H1 (cell line): ENCODE measurements at regions not wholly inside any gene's neighbourhood (a gene's known extent, or its start where the extent isn't known, plus 50 kb on each side); places are given as distances from the start of the nearest gene placed in this dataset.

Experiments used
- CTCF ChIA-PET: fragments of 300-600 bp; sonication (Branson Sonifier 250); formaldehyde crosslinking; loops from one replicate; lab custom pipeline; 2021; ENCODE audit not compliant: partially characterized antibody; lab: Charles Lee
- POLR2A ChIA-PET: fragments of 300-600 bp; sonication (Branson Sonifier 250); formaldehyde crosslinking; loops from one replicate; lab custom pipeline; 2021; ENCODE audit warnings: inconsistent platforms; ENCODE audit not compliant: partially characterized antibody; lab: Charles Lee
- DNase-seq, 2 experiments: peaks; one replicate each; pipeline versions ENCODE4 v3.0.0 to v3.0.0-alpha.2; 2010 to 2022; ENCODE audit warnings: low spot score in 2 of 2, low read depth in 1 of 2, mixed read lengths in 1 of 2
- FAIRE-seq: peaks from 2 replicates; lab custom pipeline; 2011; peaks lifted over from hg19 to GRCh38; lab: Jason Lieb, UNC
- H2AFZ ChIP-seq: 2 replicates; pipeline ENCODE4 v1.8.1; 2012; ENCODE audit warnings: low read length, inconsistent platforms
- H2AK5ac ChIP-seq: 2 replicates; pipeline ENCODE4 v1.6.1; 2013; ENCODE audit warnings: low read depth, low read length
- H2BK120ac ChIP-seq: replicated peaks from 2 replicates; pipeline ENCODE3; 2013; ENCODE audit warnings: low read depth, low read length, inconsistent platforms
- H2BK12ac ChIP-seq: 2 replicates; pipeline ENCODE4 v1.6.1; 2013; ENCODE audit warnings: low read depth, low read length
- H2BK15ac ChIP-seq: 2 replicates; pipeline ENCODE4 v1.6.1; 2013; ENCODE audit warnings: low read length
- H2BK20ac ChIP-seq: 2 replicates; pipeline ENCODE4 v1.6.1; 2013; ENCODE audit warnings: low read length
- H2BK5ac ChIP-seq: 2 replicates; pipeline ENCODE4 v1.6.1; 2013; ENCODE audit warnings: low read depth, low read length
- H3K14ac ChIP-seq: 2 replicates; pipeline ENCODE4 v1.6.1; 2013; ENCODE audit warnings: inconsistent platforms; ENCODE audit not compliant: insufficient read length
- H3K18ac ChIP-seq: 2 replicates; pipeline ENCODE4 v1.6.1; 2013; ENCODE audit warnings: low read length; ENCODE audit errors: extremely low read depth
- H3K23ac ChIP-seq: 2 replicates; pipeline ENCODE4 v1.6.1; 2013; ENCODE audit warnings: inconsistent platforms; ENCODE audit not compliant: insufficient read length
- H3K23me2 ChIP-seq: 2 replicates; pipeline ENCODE4 v1.6.1; 2013; ENCODE audit warnings: low read depth, low read length
- H3K27ac ChIP-seq: 2 replicates; pipeline ENCODE4 v1.6.1; 2011; ENCODE audit warnings: low read depth, low read length, inconsistent platforms
- H3K27me3 ChIP-seq, 4 experiments: replicated peaks in 1 of 4; 1 replicate in 1 of 4; 2 replicates in 3 of 4; pipeline versions ENCODE4 v1.6.1 to v1.8.1; 2011 to 2013; ENCODE audit warnings: low read length in 3 of 4, mild to moderate bottlenecking in 3 of 4, inconsistent platforms in 2 of 4, mixed read lengths in 2 of 4, moderate library complexity in 1 of 4; ENCODE audit not compliant: control insufficient read depth in 3 of 4, insufficient read depth in 3 of 4; ENCODE audit errors: extremely low read depth in 1 of 4
- H3K36me3 ChIP-seq, 4 experiments: 2 replicates each; pipeline versions ENCODE4 v1.6.1 to v1.8.1; 2011 to 2013; ENCODE audit warnings: mild to moderate bottlenecking in 4 of 4, low read length in 3 of 4, moderate library complexity in 2 of 4, control low read depth in 1 of 4, inconsistent platforms in 1 of 4; ENCODE audit not compliant: insufficient read depth in 4 of 4, control insufficient read depth in 2 of 4
- H3K4ac ChIP-seq: replicated peaks from 2 replicates; pipeline ENCODE3; 2013; ENCODE audit warnings: low read length, low read depth, mixed read lengths, inconsistent platforms; ENCODE audit not compliant: insufficient read length
- H3K4me1 ChIP-seq, 4 experiments: replicated peaks in 1 of 4; 1 replicate in 1 of 4; 2 replicates in 3 of 4; pipeline versions ENCODE4 v1.6.1 to v1.8.1; 2011 to 2013; ENCODE audit warnings: low read length in 3 of 4, inconsistent platforms in 2 of 4, mixed read lengths in 1 of 4; ENCODE audit not compliant: insufficient read depth in 4 of 4, control insufficient read depth in 3 of 4
- H3K4me2 ChIP-seq, 2 experiments: 2 replicates each; pipeline versions ENCODE4 v1.6.1 to v1.8.1; 2011 to 2013; ENCODE audit warnings: low read depth in 2 of 2, low read length in 2 of 2, control low read depth in 1 of 2, inconsistent platforms in 1 of 2, mild to moderate bottlenecking in 1 of 2; ENCODE audit not compliant: insufficient read depth in 1 of 2
- H3K4me3 ChIP-seq, 4 experiments: fragments of 200-600, 300-600 bp in 1 of 4; sonication (generic), shearing (Covaris generic), sonication (Bioruptor Twin) in 1 of 4; 2 replicates each; pipeline versions ENCODE4 v1.5.1 to v1.8.1; 2011 to 2016; ENCODE audit warnings: low read length in 4 of 4, low read depth in 3 of 4, control low read depth in 2 of 4, inconsistent platforms in 2 of 4, mild to moderate bottlenecking in 2 of 4, mixed read lengths in 1 of 4, moderate library complexity in 1 of 4; ENCODE audit not compliant: insufficient read depth in 2 of 4; ENCODE audit errors: extremely low read depth in 1 of 4
- H3K56ac ChIP-seq: replicated peaks from 2 replicates; pipeline ENCODE3; 2013; ENCODE audit warnings: low read depth, mild to moderate bottlenecking, mixed read lengths, low read length, inconsistent platforms; ENCODE audit not compliant: insufficient read length
- H3K79me1 ChIP-seq: 2 replicates; pipeline ENCODE4 v1.6.1; 2013; ENCODE audit warnings: low read depth, low read length, control low read depth
- H3K79me2 ChIP-seq, 2 experiments: 2 replicates each; pipeline versions ENCODE4 v1.6.1 to v1.8.1; 2012 to 2013; ENCODE audit warnings: low read length in 2 of 2, mild to moderate bottlenecking in 2 of 2, inconsistent platforms in 1 of 2; ENCODE audit not compliant: insufficient read depth in 2 of 2, control insufficient read depth in 1 of 2
- H3K9ac ChIP-seq, 4 experiments: replicated peaks in 1 of 4; 1 replicate in 1 of 4; 2 replicates in 3 of 4; pipeline versions ENCODE4 v1.6.1 to v1.8.1; 2011 to 2013; ENCODE audit warnings: low read depth in 3 of 4, low read length in 3 of 4, control low read depth in 2 of 4, mild to moderate bottlenecking in 2 of 4, moderate library complexity in 2 of 4, inconsistent platforms in 1 of 4; ENCODE audit errors: extremely low read depth in 1 of 4
- H3K9me3 ChIP-seq, 2 experiments: 2 replicates each; pipeline versions ENCODE4 v1.6.1 to v1.8.1; 2012 to 2013; ENCODE audit warnings: mild to moderate bottlenecking in 2 of 2, moderate library complexity in 2 of 2, control low read depth in 1 of 2, inconsistent platforms in 1 of 2, low read depth in 1 of 2, low read length in 1 of 2, mixed read lengths in 1 of 2; ENCODE audit not compliant: insufficient read depth in 2 of 2
- H4K20me1 ChIP-seq, 2 experiments: replicated peaks in 1 of 2; 2 replicates each; pipeline versions ENCODE3 to v1.8.1; 2011 to 2013; ENCODE audit warnings: inconsistent platforms in 2 of 2, low read length in 2 of 2, mild to moderate bottlenecking in 1 of 2; ENCODE audit not compliant: insufficient read depth in 2 of 2, control insufficient read depth in 1 of 2
- H4K5ac ChIP-seq: 2 replicates; pipeline ENCODE4 v1.6.1; 2013; ENCODE audit warnings: low read length, low read depth, mixed read lengths, inconsistent platforms; ENCODE audit not compliant: insufficient read length
- H4K8ac ChIP-seq: 2 replicates; pipeline ENCODE4 v1.8.0; 2013; ENCODE audit warnings: mild to moderate bottlenecking, moderate library complexity, low read length, inconsistent platforms; ENCODE audit not compliant: insufficient read depth; ENCODE audit errors: extremely low read depth
- H4K91ac ChIP-seq: replicated peaks from 2 replicates; pipeline ENCODE3; 2013; ENCODE audit warnings: low read length, mixed read lengths, inconsistent platforms; ENCODE audit not compliant: insufficient read length
- ASH2L ChIP-seq: fragments of 200-600, 300-600 bp; sonication (generic); IDR thresholded peaks from one replicate; pipeline ENCODE4 v1.7.1; 2017; ENCODE audit warnings: low read length
- ATF3 ChIP-seq: IDR thresholded peaks from 2 replicates; pipeline ENCODE4 v1.6.1; 2011; ENCODE audit warnings: low read depth, mild to moderate bottlenecking, low read length; ENCODE audit not compliant: insufficient read depth
- CTBP2 ChIP-seq: IDR thresholded peaks from 2 replicates; pipeline ENCODE4 v1.7.0; 2011; ENCODE audit warnings: borderline replicate concordance, mild to moderate bottlenecking, moderate library complexity, mixed read lengths, low read length; ENCODE audit not compliant: insufficient read depth, insufficient read length
- GABPA ChIP-seq: IDR thresholded peaks from 2 replicates; pipeline ENCODE4 v1.6.1; 2011; ENCODE audit warnings: mild to moderate bottlenecking, low read length, moderate library complexity, borderline replicate concordance; ENCODE audit not compliant: insufficient read depth
- GTF2F1 ChIP-seq: IDR thresholded peaks from 2 replicates; pipeline ENCODE4 v1.6.1; 2012; ENCODE audit warnings: low read depth, low read length, improper control_type of control experiment, borderline replicate concordance
- KDM1A ChIP-seq: fragments of 200-600, 300-600 bp; sonication (generic); IDR thresholded peaks from 2 replicates; pipeline ENCODE4 v1.7.1; 2016; ENCODE audit warnings: mild to moderate bottlenecking, low read length, borderline replicate concordance
- NANOG ChIP-seq: IDR thresholded peaks from 2 replicates; pipeline ENCODE4 v1.6.1; 2011; ENCODE audit warnings: low read length, low read depth, mild to moderate bottlenecking, inconsistent platforms; ENCODE audit not compliant: insufficient read depth, poor library complexity, severe bottlenecking
- NRF1 ChIP-seq: IDR thresholded peaks from 2 replicates; pipeline ENCODE4 v1.6.1; 2011; ENCODE audit warnings: mild to moderate bottlenecking, low read depth, low read length, improper control_type of control experiment
- POLR2A ChIP-seq, 2 experiments: IDR thresholded peaks; 1 replicate in 1 of 2; 2 replicates in 1 of 2; pipeline ENCODE4 v1.6.1; 2011; ENCODE audit warnings: low read depth in 2 of 2, low read length in 2 of 2, mild to moderate bottlenecking in 2 of 2; ENCODE audit errors: control extremely low read depth in 1 of 2
- RFX5 ChIP-seq: IDR thresholded peaks from 2 replicates; pipeline ENCODE4 v1.6.1; 2011; ENCODE audit warnings: low read depth, low read length, improper control_type of control experiment, borderline replicate concordance
- SAP30 ChIP-seq: fragments of 300-600 bp; sonication (generic); IDR thresholded peaks from 2 replicates; pipeline ENCODE4 v1.7.1; 2012; ENCODE audit warnings: low read length, moderate library complexity, mild to moderate bottlenecking, inconsistent platforms; ENCODE audit not compliant: insufficient read depth, insufficient replicate concordance
- SIX5 ChIP-seq: IDR thresholded peaks from 2 replicates; pipeline ENCODE4 v1.6.1; 2011; ENCODE audit warnings: mild to moderate bottlenecking, low read depth, low read length
- SUZ12 ChIP-seq: fragments of 200-600 bp; sonication (generic); IDR thresholded peaks from 2 replicates; pipeline ENCODE4 v1.6.1; 2012; ENCODE audit warnings: mild to moderate bottlenecking, inconsistent platforms, low read length, moderate library complexity, mixed read lengths
- TCF12 ChIP-seq: IDR thresholded peaks from 2 replicates; pipeline ENCODE4 v1.6.1; 2011; ENCODE audit warnings: low read depth, mild to moderate bottlenecking, low read length
- ZNF274 ChIP-seq: IDR thresholded peaks from 2 replicates; pipeline ENCODE4 v1.7.0; 2012; ENCODE audit warnings: low read length, borderline replicate concordance; ENCODE audit errors: extremely low read depth

DNA sequence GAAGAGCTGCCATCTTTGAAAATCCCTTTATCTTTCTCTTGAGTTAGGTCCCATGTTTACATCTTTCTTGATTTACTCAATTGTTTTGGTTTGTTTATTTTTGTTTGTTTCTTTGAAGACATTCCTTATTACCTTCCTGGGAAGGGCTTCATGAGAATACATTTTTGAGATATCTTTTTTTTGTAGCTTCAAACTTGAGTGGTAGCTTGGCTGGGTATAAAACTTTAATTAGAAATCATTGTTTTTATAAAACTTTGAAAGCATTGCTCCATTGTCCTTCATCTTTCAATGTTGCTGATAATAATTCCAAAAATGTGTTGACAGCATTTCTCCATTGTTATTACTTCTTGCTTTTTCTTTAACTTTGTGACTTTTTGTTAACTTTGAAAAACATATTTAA is 145.9 kb upstream of the RBMS1 start:
- H3K18ac ChIP-seq: no peak overlapping the region
- H2BK12ac ChIP-seq: no peak overlapping the region
- H3K79me1 ChIP-seq: no peaks in the 10 kb centered on the region
- no peak overlapping the region for H3K23ac ChIP-seq
- H3K56ac ChIP-seq: no peak overlapping the region
- FAIRE-seq: no peak
- no peak overlapping the region for H2AK5ac ChIP-seq
- peaks cover 0 to 3% (median under 1%) of the 10 kb centered on the region in 4 experiments; a peak in 2 of 7 replicates for H3K4me1 ChIP-seq
- no peak overlapping the region for H4K5ac ChIP-seq
- H3K14ac ChIP-seq: no peak overlapping the region
- H3K27ac ChIP-seq: no peak overlapping the region
- H3K9ac ChIP-seq: no peak overlapping the region
- H4K91ac ChIP-seq: no peak overlapping the region
- DNase-seq: no peak
- H2BK20ac ChIP-seq: no peak overlapping the region
- H4K8ac ChIP-seq: no peak overlapping the region
- H3K4me3 ChIP-seq: no peak overlapping the region
- no peak overlapping the region for H3K4me2 ChIP-seq
- H3K36me3 ChIP-seq: peaks cover 0 to 3% (median 0%) of the 10 kb centered on the region in 4 experiments; a peak in 1 of 8 replicates
- H2AFZ ChIP-seq: no peak overlapping the region
- H3K27me3 ChIP-seq: no peaks in the 10 kb centered on the region
- POLR2A ChIA-PET: no interaction called here
- no peaks in the 10 kb centered on the region for H4K20me1 ChIP-seq
- CTCF ChIA-PET: interaction anchor here (0.7 kb wide), 1 partner anchor 8 kb away, joined by 3 read pairs; no protein-coding TSS in a partner anchor
- H2BK15ac ChIP-seq: no peak overlapping the region
- no peaks in the 10 kb centered on the region for H3K23me2 ChIP-seq
- H3K9me3 ChIP-seq: peaks cover 5 to 7% of the 10 kb centered on the region in 2 experiments; a peak in 3 of 4 replicates
- H2BK5ac ChIP-seq: no peak overlapping the region
- no peaks in the 10 kb centered on the region for H3K79me2 ChIP-seq
- H3K4ac ChIP-seq: no peak overlapping the region
- H2BK120ac ChIP-seq: no peak overlapping the region
- TF ChIP-seq GABPA (no peak), KDM1A (no peak), GTF2F1 (no peak), ATF3 (no peak), ASH2L (no peak), POLR2A (IDR thresholded peaks at IDR 0.05; ENCODE audit: control extremely low read depth in 1 of 2, low read depth in 2 of 2, low read length in 2 of 2) (no peak), NANOG (no peak), SUZ12 (no peak), TCF12 (no peak), SIX5 (no peak), SAP30 (no peak), CTBP2 (no peak), NRF1 (no peak), ZNF274 (no peak), RFX5 (no peak)
